ES-I3 (cell line): ENCODE measurements at regions not wholly inside any gene's neighbourhood (a gene's known extent, or its start where the extent isn't known, plus 50 kb on each side); places are given as distances from the start of the nearest gene placed in this dataset.

Source experiments
- H3K36me3 ChIP-seq: 2 replicates; pipeline ENCODE4 v1.6.1; 2013; ENCODE audit warnings: mild to moderate bottlenecking, low read length, control low read depth, moderate library complexity; ENCODE audit not compliant: insufficient read depth
- H3K4me1 ChIP-seq: 2 replicates; pipeline ENCODE4 v1.6.1; 2013; ENCODE audit warnings: mild to moderate bottlenecking, control low read depth, low read length; ENCODE audit not compliant: insufficient read depth
- H3K9ac ChIP-seq: 2 replicates; pipeline ENCODE4 v1.6.1; 2013; ENCODE audit warnings: low read depth, mild to moderate bottlenecking, low read length, moderate library complexity
- H3K9me3 ChIP-seq: 2 replicates; pipeline ENCODE4 v1.6.1; 2013; ENCODE audit warnings: mild to moderate bottlenecking, low read length, moderate library complexity; ENCODE audit not compliant: control insufficient read depth, insufficient read depth

DNA sequence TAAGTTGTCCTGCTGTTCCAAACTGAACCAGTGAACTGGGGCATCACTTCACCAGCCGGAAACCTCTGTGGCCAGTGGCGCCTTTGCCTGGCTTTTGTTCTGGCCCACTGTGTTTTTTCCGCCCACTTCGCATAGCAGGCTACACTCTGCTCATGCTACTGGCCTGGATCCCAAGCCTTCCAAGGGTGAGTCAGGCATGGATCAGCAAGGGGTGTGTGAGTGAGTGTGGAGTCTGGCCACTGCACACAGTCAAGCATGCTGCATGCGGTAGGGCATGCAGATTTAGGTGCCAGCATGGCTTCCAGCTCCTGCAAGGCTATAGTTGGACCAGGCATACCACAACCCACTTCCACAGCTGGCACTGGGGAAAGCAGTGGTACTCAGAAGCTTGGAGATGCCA is 1967.9 kb downstream of the C4orf33 start:
- Histone ChIP-seq H3K9ac (no peak overlapping the region), H3K4me1 (no peaks in the 10 kb centered on the region), H3K9me3 (peaks cover 19% of the 10 kb centered on the region), H3K36me3 (no peaks in the 10 kb centered on the region)

DNA sequence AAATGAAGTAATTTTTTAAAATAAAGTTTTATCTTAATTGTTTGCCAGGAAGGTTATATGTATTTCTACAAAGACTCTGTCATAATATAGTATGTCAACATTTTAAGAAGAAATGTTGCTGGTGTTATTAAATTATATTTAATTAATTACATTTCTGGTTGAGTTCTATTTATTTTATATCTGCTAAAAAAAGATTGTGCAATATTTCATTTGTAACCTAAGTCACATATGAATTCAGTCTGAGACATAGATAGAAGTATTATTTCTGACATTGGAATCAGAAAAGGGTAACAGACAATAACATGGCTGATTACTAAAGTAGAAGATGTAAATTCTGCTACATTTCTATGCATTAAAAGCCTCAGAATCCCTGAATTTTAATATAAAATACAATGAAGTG is 1985.1 kb downstream of the C4orf33 start:
- Histone ChIP-seq H3K9me3 (no peaks in the 10 kb centered on the region), H3K4me1 (no peaks in the 10 kb centered on the region), H3K36me3 (no peaks in the 10 kb centered on the region), H3K9ac (no peak overlapping the region)

DNA sequence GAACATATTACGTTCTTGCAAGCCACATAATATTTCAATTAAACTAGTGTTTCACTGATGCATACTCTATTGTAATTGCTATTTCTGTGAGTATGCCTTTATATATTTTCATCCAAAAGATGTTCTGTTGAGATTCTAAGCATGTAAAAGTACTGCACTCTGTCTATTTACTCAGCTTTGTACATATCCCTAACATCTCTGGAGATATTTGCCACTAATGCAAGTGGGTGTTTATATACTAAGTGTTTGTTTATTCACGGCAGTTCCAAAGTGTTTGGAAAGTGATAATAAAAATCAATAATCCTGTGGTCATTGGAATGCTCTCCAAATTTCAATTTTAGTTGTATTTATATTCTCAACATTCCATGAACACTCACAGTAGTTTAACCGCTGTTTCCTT is 1989.0 kb downstream of the C4orf33 start:
- H3K36me3 ChIP-seq: no peaks in the 10 kb centered on the region
- no peak overlapping the region for H3K9ac ChIP-seq
- no peaks in the 10 kb centered on the region for H3K9me3 ChIP-seq
- no peaks in the 10 kb centered on the region for H3K4me1 ChIP-seq

- Histone ChIP-seq H3K9me3 (no peaks in the 10 kb centered on the region), H3K36me3 (no peaks in the 10 kb centered on the region), H3K4me1 (no peaks in the 10 kb centered on the region), H3K9ac (no peak overlapping the region)
These were observed 1995.9 kb downstream of the C4orf33 start for GRCh38 chr4:131091896-131092295.

- no peaks in the 10 kb centered on the region for H3K4me1 ChIP-seq
- no peak overlapping the region for H3K9ac ChIP-seq
- no peaks in the 10 kb centered on the region for H3K9me3 ChIP-seq
- no peaks in the 10 kb centered on the region for H3K36me3 ChIP-seq
These were observed 1997.4 kb downstream of the C4orf33 start for GRCh38 chr4:131093303-131093702.

- no peaks in the 10 kb centered on the region for H3K4me1 ChIP-seq
- no peaks in the 10 kb centered on the region for H3K9me3 ChIP-seq
- H3K9ac ChIP-seq: no peak overlapping the region
- no peaks in the 10 kb centered on the region for H3K36me3 ChIP-seq
These were observed 2003.0 kb downstream of the C4orf33 start for GRCh38 chr4:131098976-131099375.

DNA sequence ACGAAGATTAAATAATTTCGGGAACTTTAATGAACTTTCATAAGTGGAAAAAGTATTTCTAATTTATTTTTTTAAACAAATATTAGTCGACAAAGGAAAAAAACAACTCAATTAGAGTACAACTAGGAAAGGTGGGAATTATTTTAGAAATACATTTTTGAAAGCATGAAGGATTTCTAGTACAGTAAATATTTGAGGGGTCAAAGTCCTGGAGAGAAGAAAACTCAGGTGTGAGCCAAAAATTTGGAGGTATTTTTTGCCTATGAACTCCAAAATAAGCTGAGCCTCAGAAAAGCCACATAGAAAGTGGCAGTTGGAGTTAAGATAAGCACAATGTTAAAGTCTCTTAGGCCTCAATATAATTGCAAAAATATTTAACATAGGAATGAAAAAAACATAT is 2017.3 kb downstream of the C4orf33 start:
- Histone ChIP-seq H3K9ac (no peak overlapping the region), H3K4me1 (no peaks in the 10 kb centered on the region), H3K36me3 (no peaks in the 10 kb centered on the region), H3K9me3 (no peaks in the 10 kb centered on the region)

DNA sequence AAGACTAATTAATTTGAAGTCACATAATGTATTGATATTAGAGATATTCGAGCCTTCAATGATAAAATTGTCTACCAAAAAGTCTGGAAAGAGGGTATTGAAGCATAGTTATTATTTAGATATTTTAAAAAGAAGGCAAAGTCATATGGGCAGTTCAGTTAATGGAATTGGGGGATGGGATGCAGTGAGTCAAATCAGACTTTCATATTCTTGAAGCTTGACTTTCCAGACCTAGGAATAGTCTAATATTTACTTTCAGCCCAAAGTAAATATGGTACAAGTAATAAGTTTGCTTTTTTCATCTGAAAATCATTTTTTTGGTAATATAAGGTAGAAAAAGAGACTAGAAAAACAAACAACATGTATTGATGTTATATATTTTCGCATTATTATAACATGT is 2017.8 kb downstream of the C4orf33 start:
- Histone ChIP-seq H3K9ac (no peak overlapping the region), H3K36me3 (no peaks in the 10 kb centered on the region), H3K9me3 (no peaks in the 10 kb centered on the region), H3K4me1 (no peaks in the 10 kb centered on the region)

DNA sequence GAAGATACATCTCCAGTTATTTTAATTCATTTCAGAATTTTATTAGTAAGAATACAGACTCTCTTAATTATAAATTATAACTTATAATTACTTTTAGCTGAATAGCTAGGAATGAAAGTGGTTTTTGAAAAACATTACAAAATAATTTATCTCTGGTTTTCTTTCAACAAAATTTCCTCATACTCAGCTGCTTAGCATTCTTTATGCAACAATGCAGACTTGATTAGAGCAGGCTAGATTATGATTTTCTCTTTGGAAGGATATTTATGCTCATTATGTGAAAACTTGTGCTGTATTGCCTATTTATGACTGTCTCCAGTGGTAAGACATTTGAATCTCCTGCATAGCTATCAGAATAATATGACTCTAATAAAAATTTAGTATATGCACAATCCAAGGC is 2023.7 kb downstream of the C4orf33 start:
- no peaks in the 10 kb centered on the region for H3K9me3 ChIP-seq
- H3K36me3 ChIP-seq: no peaks in the 10 kb centered on the region
- H3K9ac ChIP-seq: no peak overlapping the region
- H3K4me1 ChIP-seq: no peaks in the 10 kb centered on the region

- H3K4me1 ChIP-seq: no peaks in the 10 kb centered on the region
- no peaks in the 10 kb centered on the region for H3K36me3 ChIP-seq
- no peaks in the 10 kb centered on the region for H3K9me3 ChIP-seq
- no peak overlapping the region for H3K9ac ChIP-seq
These were observed 2011.9 kb upstream of the PCDH10 start for GRCh38 chr4:131137196-131137595.

DNA sequence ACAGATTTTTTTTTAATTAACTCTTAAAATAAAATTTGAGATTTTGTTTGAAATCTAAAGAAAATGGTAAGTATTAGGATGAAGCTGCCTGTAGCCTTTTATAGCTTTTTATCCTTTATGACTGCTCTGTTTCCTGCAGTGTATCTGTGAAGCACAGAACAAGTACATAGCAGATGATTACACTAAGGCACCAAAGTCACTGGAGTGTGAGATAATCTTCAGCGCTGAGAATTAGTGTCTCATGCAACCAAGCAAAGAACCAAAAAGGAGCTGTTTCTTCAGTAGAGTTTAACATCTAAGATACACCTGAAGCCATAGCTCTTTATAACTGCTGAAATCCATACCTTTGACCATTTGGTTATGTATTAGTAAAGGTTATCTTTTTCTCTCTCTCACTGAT is 1989.8 kb upstream of the PCDH10 start:
- Histone ChIP-seq H3K36me3 (no peaks in the 10 kb centered on the region; the same call in 1 of the 2 replicates), H3K9me3 (no peaks in the 10 kb centered on the region), H3K4me1 (no peaks in the 10 kb centered on the region), H3K9ac (no peak overlapping the region)

DNA sequence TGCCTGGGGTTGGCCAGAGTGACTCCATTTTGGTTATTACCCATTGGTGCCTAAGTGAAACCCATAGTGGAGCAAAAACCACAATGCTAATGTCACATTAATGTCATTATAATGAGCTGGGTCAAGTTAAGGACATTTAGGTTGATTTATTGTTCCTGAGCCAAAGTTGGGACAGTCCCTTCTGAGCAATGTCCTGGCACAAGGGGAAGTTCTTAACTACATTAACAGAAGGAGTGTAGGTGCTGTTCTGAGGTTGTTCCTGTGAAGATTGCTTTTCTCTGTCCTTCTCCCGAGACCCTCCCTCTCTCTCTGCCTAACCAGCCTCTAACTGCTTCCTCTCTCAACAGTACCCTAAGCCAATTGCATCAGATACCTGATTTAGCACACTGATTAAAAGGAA is 1956.8 kb upstream of the PCDH10 start:
- Histone ChIP-seq H3K9me3 (0 out of 2 replicates have a peak, but pooled peaks cover 4% of the 10 kb centered on the region), H3K9ac (no peak overlapping the region), H3K36me3 (no peaks in the 10 kb centered on the region), H3K4me1 (no peaks in the 10 kb centered on the region)

- no peak overlapping the region for H3K9ac ChIP-seq
- H3K36me3 ChIP-seq: no peaks in the 10 kb centered on the region
- H3K9me3 ChIP-seq: peaks cover 6% of the 10 kb centered on the region
- H3K4me1 ChIP-seq: no peaks in the 10 kb centered on the region
These were observed 1941.5 kb upstream of the PCDH10 start for GRCh38 chr4:131207589-131207988.

- Histone ChIP-seq H3K36me3 (no peaks in the 10 kb centered on the region), H3K9me3 (no peaks in the 10 kb centered on the region), H3K4me1 (no peaks in the 10 kb centered on the region), H3K9ac (no peak overlapping the region)
These were observed 1900.8 kb upstream of the PCDH10 start for GRCh38 chr4:131248314-131248713.

GRCh38 chr4:131251321-131251720 is 1897.8 kb upstream of the PCDH10 start:
- Histone ChIP-seq H3K4me1 (no peaks in the 10 kb centered on the region), H3K9me3 (no peaks in the 10 kb centered on the region), H3K36me3 (no peaks in the 10 kb centered on the region), H3K9ac (no peak overlapping the region)

DNA sequence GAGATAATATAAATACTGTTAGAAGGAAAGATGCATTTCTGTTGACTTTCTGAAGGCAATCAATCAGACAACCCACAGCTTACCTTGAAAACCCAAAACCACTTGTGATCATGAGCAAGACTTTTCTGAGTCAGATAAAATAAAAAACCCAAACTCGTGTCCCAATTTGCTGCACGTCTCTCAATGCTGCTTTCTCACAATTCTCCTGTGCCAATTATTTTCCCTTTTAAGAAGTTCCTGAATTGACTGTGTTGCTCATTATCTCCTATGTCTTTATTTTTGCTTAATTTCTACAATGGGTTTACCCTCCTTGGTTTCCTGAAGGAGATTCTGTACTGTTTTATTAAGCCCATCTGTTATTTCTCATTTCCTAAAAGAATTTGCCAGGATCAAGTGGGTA is 1891.9 kb upstream of the PCDH10 start:
- no peaks in the 10 kb centered on the region for H3K9me3 ChIP-seq
- no peaks in the 10 kb centered on the region for H3K36me3 ChIP-seq
- H3K4me1 ChIP-seq: peaks cover 3% of the 10 kb centered on the region; the same call in 1 of the 2 replicates
- H3K9ac ChIP-seq: no peak overlapping the region
